HG03064 (cell line): ENCODE measurements at regions not wholly inside any gene's neighbourhood (a gene's known extent, or its start where the extent isn't known, plus 50 kb on each side); places are given as distances from the start of the nearest gene placed in this dataset.
"Not testable (repeated sequence)": the region's sequence is repeated elsewhere in the genome, so short reads cannot be mapped to it uniquely, and the experiment has no call there.

Experiments
- ATAC-seq: cut with Tn5 transposase; IDR thresholded peaks from one replicate; pipeline ENCODE4 v1.9.1; 2021; ENCODE audit warnings: low read depth; ENCODE audit not compliant: unreplicated experiment

GRCh38 chr12:68387338-68387737 lies 55.2 kb upstream of the MDM1 start:
- no peak for ATAC-seq

- no peak for ATAC-seq
Measured at GRCh38 chr12:68389305-68389704, 57.1 kb upstream of the MDM1 start.

GRCh38 chr12:68391937-68392336 lies 59.8 kb upstream of the MDM1 start:
- ATAC-seq = no peak

- ATAC-seq = no peak
Measured at GRCh38 chr12:68392376-68392775, 60.2 kb upstream of the MDM1 start.

GRCh38 chr12:68393417-68393816 lies 61.3 kb upstream of the MDM1 start:
- no peak for ATAC-seq

- no peak for ATAC-seq
Measured at GRCh38 chr12:68397566-68398158, 65.5 kb upstream of the MDM1 start.

GRCh38 chr12:68398689-68399088 lies 66.5 kb upstream of the MDM1 start:
- ATAC-seq = not testable (repeated sequence)

GRCh38 chr12:68400226-68400829 lies 68.2 kb upstream of the MDM1 start:
- ATAC-seq = no peak

GRCh38 chr12:68402422-68402821 lies 70.3 kb upstream of the MDM1 start:
- ATAC-seq = no peak

- no peak for ATAC-seq
Measured at GRCh38 chr12:68403296-68403695, 71.1 kb upstream of the MDM1 start.

GRCh38 chr12:68403711-68404110 lies 71.5 kb upstream of the MDM1 start:
- no peak for ATAC-seq

- ATAC-seq = no peak
Measured at GRCh38 chr12:68405343-68405781, 73.2 kb upstream of the MDM1 start.

GRCh38 chr12:68406134-68406576 lies 74.0 kb upstream of the MDM1 start:
- no peak for ATAC-seq

- ATAC-seq = no peak
Measured at GRCh38 chr12:68406911-68407310, 74.7 kb upstream of the MDM1 start.

- ATAC-seq = no peak
Measured at GRCh38 chr12:68410018-68410660, 78.0 kb upstream of the MDM1 start.

- ATAC-seq = no peak
Measured at GRCh38 chr12:68411371-68411770, 79.2 kb upstream of the MDM1 start.

- no peak for ATAC-seq
Measured at GRCh38 chr12:68414988-68415387, 82.8 kb upstream of the MDM1 start.

GRCh38 chr12:68416350-68416749 lies 84.2 kb upstream of the MDM1 start:
- ATAC-seq = no peak

GRCh38 chr12:68416826-68417225 lies 84.7 kb upstream of the MDM1 start:
- no peak for ATAC-seq

- no peak for ATAC-seq
Measured at GRCh38 chr12:68418137-68418460, 85.9 kb upstream of the MDM1 start.

GRCh38 chr12:68420225-68421010 lies 88.3 kb upstream of the MDM1 start:
- no peak for ATAC-seq
